MCF 10A (cell line): ENCODE measurements at regions not wholly inside any gene's neighbourhood (a gene's known extent, or its start where the extent isn't known, plus 50 kb on each side); places are given as distances from the start of the nearest gene placed in this dataset.
A peak's percentile ranks its signal among the peaks of the same experiment; 100 is the strongest.

Experiments
- BruUV-seq: library from RNA; stranded (reverse); fragments of 400-500 nt; replicated peaks from 2 replicates; lab custom pipeline; 2021; lab: Mats Ljungman, UMichigan
- CTCF ChIA-PET: fragments of 300-600 bp; sonication (Branson Sonifier 250); formaldehyde crosslinking; extraction: SDS; loops from one replicate; lab custom pipeline; 2021; ENCODE audit warnings: antibody characterized with exemption, inconsistent platforms; lab: Yijun Ruan, JAX
- POLR2A ChIA-PET: fragments of 300-600, 350-650 bp; sonication (Branson Sonifier 250); formaldehyde crosslinking; extraction: SDS; loops from one replicate; lab custom pipeline; 2020; ENCODE audit warnings: antibody characterized with exemption, inconsistent platforms; lab: Yijun Ruan, JAX
- DNase-seq: peaks from one replicate; pipeline ENCODE4 v3.0.0-alpha.2; 2018; ENCODE audit not compliant: unreplicated experiment
- H3K27ac Mint-ChIP-seq: one replicate; pipeline ENCODE4 v1.8.0; 2022; ENCODE audit warnings: mild to moderate bottlenecking, low read depth, mixed read lengths; ENCODE audit not compliant: unreplicated experiment
- H3K27me3 Mint-ChIP-seq: one replicate; pipeline ENCODE4 v1.8.0; 2022; ENCODE audit warnings: mixed read lengths; ENCODE audit not compliant: insufficient read depth, unreplicated experiment
- H3K36me3 Mint-ChIP-seq: one replicate; pipeline ENCODE4 v1.8.0; 2022; ENCODE audit warnings: mild to moderate bottlenecking, moderate library complexity, mixed read lengths; ENCODE audit not compliant: insufficient read depth, unreplicated experiment
- H3K4me1 Mint-ChIP-seq: one replicate; pipeline ENCODE4 v1.8.0; 2022; ENCODE audit warnings: mixed read lengths; ENCODE audit not compliant: insufficient read depth, unreplicated experiment
- H3K4me3 Mint-ChIP-seq: one replicate; pipeline ENCODE4 v1.8.0; 2022; ENCODE audit warnings: mild to moderate bottlenecking, moderate library complexity, mixed read lengths; ENCODE audit not compliant: unreplicated experiment
- H3K9me3 Mint-ChIP-seq: one replicate; pipeline ENCODE4 v1.8.0; 2022; ENCODE audit warnings: mixed read lengths; ENCODE audit not compliant: unreplicated experiment
- CTCF ChIP-seq: fragments of 200-600 bp; IDR thresholded peaks from one replicate; pipeline ENCODE4 v1.8.0; 2022; ENCODE audit warnings: antibody characterized with exemption, mild to moderate bottlenecking; ENCODE audit not compliant: unreplicated experiment
- intact Hi-C: fragments of 100-400 bp; cut with micrococcal nuclease; formaldehyde crosslinking; loops from 2 replicates; pipeline ENCODE4 v1.14.1; 2022

DNA sequence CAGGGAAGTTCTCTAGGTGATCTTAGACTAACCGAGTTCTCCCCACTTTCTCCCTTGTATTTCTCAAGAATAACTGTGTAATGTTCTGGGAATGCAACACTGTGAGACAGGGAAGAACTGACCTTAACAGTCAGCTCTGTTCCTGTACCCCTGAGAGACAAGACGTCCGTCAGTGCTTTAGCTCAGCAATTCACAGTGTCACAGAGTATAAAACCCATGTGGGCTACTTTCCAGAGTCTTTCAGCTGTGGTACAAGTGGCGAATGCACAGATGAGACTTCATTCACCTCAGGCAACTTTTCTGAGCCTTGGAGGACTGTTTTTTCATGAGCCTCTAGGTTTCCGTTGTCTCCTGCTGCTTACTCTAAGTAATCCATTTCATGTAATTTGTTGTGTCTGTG is 458.8 kb downstream of the SPATA31D1 start:
- ChIA-PET CTCF (no interaction called here), POLR2A (no interaction called here)
- DNase-seq: no peak
- no TSS peak for BruUV-seq
- Mint-ChIP-seq H3K27me3 (no peaks in the 10 kb centered on the region), H3K36me3 (no peaks in the 10 kb centered on the region), H3K9me3 (peaks cover 23% of the 10 kb centered on the region), H3K4me1 (no peaks in the 10 kb centered on the region), H3K4me3 (no peak overlapping the region), H3K27ac (no peak overlapping the region)
- intact Hi-C loops: no loop called here
- TF ChIP-seq CTCF: no peak

DNA sequence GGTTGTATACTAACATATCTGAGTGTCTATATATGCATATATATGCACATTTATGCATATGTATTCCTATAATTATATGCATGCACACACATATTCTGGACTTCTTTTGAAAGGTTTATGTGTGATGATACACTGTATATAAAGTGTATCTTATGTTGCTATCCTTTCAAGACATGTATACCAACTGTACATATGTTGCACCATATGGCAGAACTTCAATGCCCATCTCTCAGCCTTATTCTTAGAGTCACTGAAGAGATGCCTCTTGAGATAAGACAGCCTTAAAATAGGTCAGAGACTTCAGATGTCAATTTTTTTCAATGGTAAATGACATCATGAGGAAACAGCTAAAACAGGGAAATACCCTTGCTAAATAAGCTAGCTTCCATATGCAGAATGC is 461.4 kb downstream of the SPATA31D1 start:
- Mint-ChIP-seq H3K4me1 (no peaks in the 10 kb centered on the region), H3K36me3 (no peaks in the 10 kb centered on the region), H3K9me3 (peaks cover 15% of the 10 kb centered on the region), H3K27me3 (no peaks in the 10 kb centered on the region), H3K4me3 (no peak overlapping the region), H3K27ac (no peak overlapping the region)
- DNase-seq: no peak
- intact Hi-C loops: loop anchor here (5.0 kb wide), 1 partner anchor 213 kb away; no protein-coding TSS in a partner anchor
- CTCF ChIA-PET: interaction anchor here (0.6 to 0.7 kb wide), 3 partner anchors 13 to 1123 kb away, joined by 3 to 7 read pairs (median 4); no protein-coding TSS in a partner anchor
- POLR2A ChIA-PET: interaction anchor here (0.6 kb wide), 1 partner anchor 1530 kb away, joined by 4 read pairs; the partner anchor contains the start of gene HNRNPK
- TF ChIP-seq CTCF: no peak
- no TSS peak for BruUV-seq

GRCh38 chr9:82454509-82455190 is 466.1 kb downstream of the SPATA31D1 start:
- TF ChIP-seq CTCF: no peak
- H3K27me3 Mint-ChIP-seq: no peaks in the 10 kb centered on the region
- no peak overlapping the region for H3K27ac Mint-ChIP-seq
- BruUV-seq: no TSS peak
- intact Hi-C loops: loop anchor here (5.0 kb wide), 1 partner anchor 217 kb away; no protein-coding TSS in a partner anchor
- H3K4me3 Mint-ChIP-seq: no peak overlapping the region
- ChIA-PET POLR2A (interaction anchor here (0.8 kb wide), 1 partner anchor 11 kb away, joined by 3 read pairs; no protein-coding TSS in a partner anchor), CTCF (interaction anchor here (0.6 kb wide), 1 partner anchor 581 kb away, joined by 3 read pairs; no protein-coding TSS in a partner anchor)
- no peak for DNase-seq
- H3K36me3 Mint-ChIP-seq: no peaks in the 10 kb centered on the region
- H3K9me3 Mint-ChIP-seq: no peaks in the 10 kb centered on the region
- H3K4me1 Mint-ChIP-seq: peaks cover 6% of the 10 kb centered on the region

GRCh38 chr9:82456642-82457041 is 468.1 kb downstream of the SPATA31D1 start:
- no peak overlapping the region for H3K4me3 Mint-ChIP-seq
- no peak overlapping the region for H3K27ac Mint-ChIP-seq
- peak; percentile 15 for DNase-seq
- no peaks in the 10 kb centered on the region for H3K36me3 Mint-ChIP-seq
- intact Hi-C loops: no loop called here
- no peaks in the 10 kb centered on the region for H3K27me3 Mint-ChIP-seq
- POLR2A ChIA-PET: interaction anchor here (0.6 kb wide), 1 partner anchor 35 kb away, joined by 3 read pairs; no protein-coding TSS in a partner anchor
- TF ChIP-seq CTCF: no peak
- no peaks in the 10 kb centered on the region for H3K9me3 Mint-ChIP-seq
- no TSS peak for BruUV-seq
- H3K4me1 Mint-ChIP-seq: peaks cover 6% of the 10 kb centered on the region
- CTCF ChIA-PET: interaction anchor here (0.5 to 1.2 kb wide), 2 partner anchors 44 to 114 kb away, joined by 3 to 6 read pairs; no protein-coding TSS in a partner anchor
